GM13977 (cell line): ENCODE measurements at regions not wholly inside any gene's neighbourhood (a gene's known extent, or its start where the extent isn't known, plus 50 kb on each side); places are given as distances from the start of the nearest gene placed in this dataset.

ENCODE experiments used
- DNase-seq: peaks from one replicate; pipeline ENCODE4 v3.0.0; 2012; ENCODE audit warnings: low spot score
- CTCF ChIP-seq: IDR thresholded peaks from 2 replicates; pipeline ENCODE4 v1.5.1; 2012; ENCODE audit warnings: mild to moderate bottlenecking, control low read depth; ENCODE audit not compliant: insufficient read depth; ENCODE audit errors: extremely low read depth, missing control alignments
- in situ Hi-C: fragments of 300-500 bp; cut with MboI; formaldehyde crosslinking; loops from one replicate; pipeline ENCODE4 v1.12.0; 2022; ENCODE audit warnings: low sequenced_read_pairs, low pct_unique_long_range_greater_than_20kb, mixed read lengths, inconsistent platforms; ENCODE audit not compliant: unreplicated experiment

DNA sequence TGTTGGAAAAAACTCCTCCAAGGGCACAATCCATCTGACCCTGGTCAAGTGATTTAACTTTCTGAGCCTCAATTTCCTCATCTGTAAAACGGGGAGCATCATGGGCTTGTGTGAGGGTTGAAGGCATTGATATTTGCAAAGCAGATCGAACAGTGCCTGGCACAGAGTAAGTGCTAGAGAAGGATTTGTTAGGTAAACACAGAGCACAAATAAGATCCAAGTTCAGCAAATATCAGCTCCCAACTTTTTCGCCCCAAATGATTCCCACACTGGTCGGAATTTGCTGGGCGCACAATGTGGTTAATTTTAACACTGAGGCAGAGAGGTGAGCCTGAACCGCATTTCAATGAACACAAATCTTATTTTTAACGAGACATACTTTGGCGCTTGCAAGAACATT lies 76.3 kb upstream of the ATP2B2 start:
- in situ Hi-C loops = no loop called here
- no peak for TF ChIP-seq CTCF
- no peak for DNase-seq

GRCh38 chr3:10582733-10583132 lies 77.3 kb upstream of the ATP2B2 start:
- in situ Hi-C loops = no loop called here
- no peak for TF ChIP-seq CTCF
- DNase-seq = no peak

DNA sequence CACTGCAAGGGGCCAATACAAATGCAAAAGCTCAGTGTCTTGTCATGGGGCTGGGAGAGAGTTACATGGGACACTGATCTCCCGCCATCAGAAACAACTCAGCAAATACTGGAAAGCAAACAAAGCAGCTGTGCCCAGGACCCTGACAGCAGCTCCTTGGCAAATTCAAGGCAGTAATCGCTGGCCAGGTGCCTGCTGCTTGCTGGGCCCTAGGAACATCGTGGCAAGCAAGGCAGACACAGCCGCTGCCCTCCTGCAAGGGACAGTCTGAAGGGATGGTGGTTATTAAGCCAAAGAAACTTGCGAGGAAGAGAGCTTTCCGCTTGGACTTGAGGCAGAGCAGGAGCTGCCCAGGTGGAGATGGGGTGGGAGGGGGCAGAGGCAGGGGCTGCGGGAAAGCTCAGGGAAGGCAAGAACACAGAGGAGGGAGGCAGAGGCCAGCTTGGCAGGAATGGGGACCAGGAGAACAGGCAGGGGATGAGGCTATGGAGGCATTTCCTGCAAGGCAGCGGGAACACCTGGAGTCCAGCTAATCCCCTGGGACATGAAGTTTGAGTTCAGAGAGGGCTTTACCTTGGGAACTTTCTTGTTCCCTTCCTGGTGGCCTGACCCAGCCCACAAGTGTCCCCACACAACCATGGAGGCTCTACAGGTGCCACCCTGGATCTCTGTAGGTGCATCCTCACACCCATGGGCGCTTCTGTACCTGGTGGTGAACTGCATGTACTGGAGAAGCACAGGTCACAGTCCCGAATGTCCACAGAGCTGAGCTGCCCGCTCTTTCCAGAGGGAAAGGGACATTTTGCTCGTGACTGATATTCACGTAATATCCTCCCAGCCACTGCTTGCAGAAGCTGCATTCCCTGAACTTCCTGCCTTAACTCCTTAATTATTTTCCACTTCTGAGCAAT lies 78.7 kb upstream of the ATP2B2 start:
- TF ChIP-seq CTCF = no peak
- DNase-seq = no peak
- in situ Hi-C loops = no loop called here

GRCh38 chr3:10585945-10586344 lies 80.6 kb upstream of the ATP2B2 start:
- no peak for DNase-seq
- in situ Hi-C loops = no loop called here
- TF ChIP-seq CTCF = no peak

DNA sequence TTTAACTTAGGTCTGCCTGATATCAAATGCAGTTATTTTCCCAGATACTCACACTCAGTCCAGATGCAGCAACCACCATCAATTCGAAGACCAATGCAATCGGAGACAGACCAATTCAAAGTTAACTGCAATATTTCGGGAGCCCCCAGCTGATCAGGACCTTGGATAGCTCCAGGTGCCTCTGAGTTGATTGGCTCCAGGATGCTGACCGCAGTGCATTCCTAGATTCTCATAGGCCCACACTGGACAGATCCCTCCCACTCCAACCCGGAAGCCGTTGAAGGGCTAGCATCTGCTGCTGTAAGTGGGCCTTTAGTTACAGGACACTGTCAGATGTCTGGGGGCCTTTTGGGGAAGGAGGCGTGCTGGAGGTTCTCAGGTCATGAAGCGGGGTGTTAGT lies 89.5 kb upstream of the ATP2B2 start:
- TF ChIP-seq CTCF = no peak
- peak; percentile 50 for DNase-seq
- in situ Hi-C loops = no loop called here

- in situ Hi-C loops = no loop called here
- TF ChIP-seq CTCF = no peak
- no peak for DNase-seq
Observed at GRCh38 chr3:10596746-10597448, 91.5 kb upstream of the ATP2B2 start.
